K562 (cell line): ENCODE measurements at regions not wholly inside any gene's neighbourhood (a gene's known extent, or its start where the extent isn't known, plus 50 kb on each side); places are given as distances from the start of the nearest gene placed in this dataset.

Experiments
- ATAC-seq: fragments of 200-7000 bp; cut with Tn5 transposase; 3 replicates; pipeline ENCODE4 v1.9.1; 2020; ENCODE audit warnings: moderate library complexity
- BruUV-seq: library from RNA; stranded (reverse); fragments of 400-500 nt; replicated peaks from 2 replicates; lab custom pipeline; 2021; lab: Mats Ljungman, UMichigan
- CTCF ChIA-PET: fragments of 300-600 bp; formaldehyde crosslinking; extraction: SDS; loops from one replicate; lab custom pipeline; 2021; ENCODE audit warnings: low intra/inter-chr PET ratio; lab: Yijun Ruan, JAX
- POLR2A ChIA-PET: fragments of 300-600, 350-650 bp; sonication (Branson Sonifier 250); formaldehyde crosslinking; extraction: SDS; loops from one replicate; lab custom pipeline; 2021; ENCODE audit warnings: antibody characterized with exemption, inconsistent platforms; lab: Yijun Ruan, JAX
- DNase-seq, 4 experiments: peaks; one replicate each; pipeline versions ENCODE4 v3.0.0 to v3.0.0-alpha.2; 2011 to 2018; ENCODE audit warnings: low spot score in 3 of 4, mixed read lengths in 3 of 4; ENCODE audit errors: extremely low read depth in 1 of 4
- FAIRE-seq: peaks from 2 replicates; lab custom pipeline; 2011; peaks lifted over from hg19 to GRCh38; lab: Jason Lieb, UNC
- H2AFZ ChIP-seq: 2 replicates; pipeline ENCODE4 v1.6.0; 2011; ENCODE audit warnings: low read depth, low read length, control low read depth, inconsistent platforms
- H3K27ac ChIP-seq: fragments of 200-600 bp; 3 replicates; pipeline ENCODE4 v1.8.0; 2011; ENCODE audit warnings: low read depth, mild to moderate bottlenecking, control low read depth, inconsistent platforms, low read length, moderate library complexity, mixed read lengths; ENCODE audit errors: extremely low read depth
- H3K27me3 ChIP-seq, 2 experiments: fragments of 300-600 bp in 1 of 2; 2 replicates in 1 of 2; 3 replicates in 1 of 2; pipeline versions ENCODE4 v1.6.0 to v1.8.0; 2011; ENCODE audit warnings: inconsistent platforms in 2 of 2, low read length in 2 of 2, mild to moderate bottlenecking in 1 of 2, mixed read lengths in 1 of 2, moderate library complexity in 1 of 2; ENCODE audit not compliant: control insufficient read depth in 2 of 2, insufficient read depth in 2 of 2
- H3K36me3 ChIP-seq: fragments of 300-600 bp; 3 replicates; pipeline ENCODE4 v1.8.0; 2011; ENCODE audit warnings: mild to moderate bottlenecking, low read length, inconsistent platforms; ENCODE audit not compliant: control insufficient read depth, insufficient read depth
- H3K4me1 ChIP-seq, 2 experiments: fragments of 200-600 bp in 1 of 2; replicated peaks in 1 of 2; 2 replicates in 1 of 2; 3 replicates in 1 of 2; pipeline versions ENCODE4 v1.5.1 to v1.8.0; 2011; ENCODE audit warnings: inconsistent platforms in 2 of 2, low read length in 2 of 2, mild to moderate bottlenecking in 1 of 2, mixed read lengths in 1 of 2, moderate library complexity in 1 of 2; ENCODE audit not compliant: control insufficient read depth in 2 of 2, insufficient read depth in 2 of 2
- H3K4me2 ChIP-seq: 2 replicates; pipeline ENCODE4 v1.6.1; 2011; ENCODE audit warnings: low read length, control low read depth, inconsistent platforms, mixed read lengths; ENCODE audit not compliant: insufficient read depth
- H3K4me3 ChIP-seq: fragments of 200-600 bp; sonication (generic), shearing (Covaris generic); 2 replicates; pipeline ENCODE4 v1.5.1; 2016; ENCODE audit warnings: control low read depth, inconsistent platforms
- H3K79me2 ChIP-seq: fragments of 200-600 bp; 3 replicates; pipeline ENCODE4 v1.8.0; 2011; ENCODE audit warnings: low read length, inconsistent platforms; ENCODE audit not compliant: control insufficient read depth, insufficient read depth
- H3K9ac ChIP-seq, 2 experiments: 2 replicates each; pipeline versions ENCODE4 v1.6.0 to v1.6.1; 2011; ENCODE audit warnings: low read depth in 2 of 2, low read length in 2 of 2, control low read depth in 1 of 2, inconsistent platforms in 1 of 2, mild to moderate bottlenecking in 1 of 2, mixed read lengths in 1 of 2; ENCODE audit not compliant: insufficient read depth in 1 of 2
- H3K9me1 ChIP-seq: one replicate; pipeline ENCODE4 v1.6.0; 2011; ENCODE audit warnings: inconsistent platforms, mild to moderate bottlenecking, low read length, moderate library complexity; ENCODE audit not compliant: control insufficient read depth, insufficient read depth
- H3K9me3 ChIP-seq: replicated peaks from 2 replicates; pipeline ENCODE4 v1.5.1; 2011; ENCODE audit warnings: low read depth, low read length, inconsistent platforms; ENCODE audit not compliant: control insufficient read depth, insufficient read depth
- H4K20me1 ChIP-seq: replicated peaks from 2 replicates; pipeline ENCODE4 v1.6.1; 2011; ENCODE audit warnings: low read length, inconsistent platforms, mixed read lengths; ENCODE audit not compliant: control insufficient read depth, insufficient read depth
- CREB5 ChIP-seq: fragments of 250-450 bp; sonication (Bioruptor Pico); IDR thresholded peaks from 2 replicates; pipeline ENCODE4 v1.5.0; 2020; ENCODE audit warnings: mild to moderate bottlenecking
- DDX20 ChIP-seq: fragments of 450-650 bp; IDR thresholded peaks from 2 replicates; pipeline ENCODE4 v1.6.1; 2016; ENCODE audit warnings: missing genetic modification characterization, low read depth, mild to moderate bottlenecking, missing compliant biosample characterization, moderate library complexity
- E2F5 ChIP-seq: sonication (generic); formaldehyde crosslinking; IDR thresholded peaks from 2 replicates; pipeline ENCODE4 v1.8.0; 2022; ENCODE audit warnings: mild to moderate bottlenecking, missing genetic modification reagents
- KLF13 ChIP-seq: fragments of 450-650 bp; IDR thresholded peaks from 2 replicates; pipeline ENCODE4 v1.6.1; 2016; ENCODE audit warnings: missing genetic modification characterization, low read depth, mild to moderate bottlenecking, missing compliant biosample characterization, moderate library complexity, borderline replicate concordance
- MEIS2 ChIP-seq: fragments of 450-650 bp; IDR thresholded peaks from 2 replicates; pipeline ENCODE4 v1.6.1; 2014; ENCODE audit warnings: mild to moderate bottlenecking; ENCODE audit not compliant: partially characterized antibody
- NFATC3 ChIP-seq: fragments of 450-650 bp; IDR thresholded peaks from 2 replicates; pipeline ENCODE4 v1.6.1; 2017; ENCODE audit warnings: mild to moderate bottlenecking
- TEAD2 ChIP-seq: fragments of 450-650 bp; IDR thresholded peaks from 2 replicates; pipeline ENCODE4 v1.6.1; 2016; ENCODE audit warnings: missing genetic modification characterization, control low read depth, missing compliant biosample characterization
- TGIF2 ChIP-seq: sonication (generic); formaldehyde crosslinking; IDR thresholded peaks from 2 replicates; pipeline ENCODE4 v1.8.1; 2022; ENCODE audit warnings: mild to moderate bottlenecking, missing genetic modification reagents, moderate library complexity
- TRIM28 ChIP-seq: fragments of 450-650 bp; IDR thresholded peaks from 2 replicates; pipeline ENCODE4 v1.6.1; 2017
- ZNF165 ChIP-seq: fragments of 250-450 bp; sonication (Bioruptor Pico); IDR thresholded peaks from 2 replicates; pipeline ENCODE4 v1.4.0; 2020; ENCODE audit warnings: borderline replicate concordance
- ZNF23 ChIP-seq: fragments of 250-450 bp; sonication (Bioruptor Pico); IDR thresholded peaks from 2 replicates; pipeline ENCODE4 v1.4.0; 2020; ENCODE audit warnings: mild to moderate bottlenecking
- ZNF324 ChIP-seq: fragments of 250-450 bp; sonication (Bioruptor Pico); IDR thresholded peaks from 2 replicates; pipeline ENCODE4 v1.4.0; 2020; ENCODE audit warnings: mild to moderate bottlenecking
- ZNF347 ChIP-seq: fragments of 450-650 bp; formaldehyde crosslinking; IDR thresholded peaks from 2 replicates; pipeline ENCODE4 v1.4.0; 2020; ENCODE audit warnings: low read depth, mild to moderate bottlenecking, moderate library complexity
- ZNF57 ChIP-seq: fragments of 450-650 bp; formaldehyde crosslinking; IDR thresholded peaks from 2 replicates; pipeline ENCODE4 v1.4.0; 2020; ENCODE audit warnings: mild to moderate bottlenecking, moderate library complexity
- WGBS: fragments of 100-300 bp; shearing (Covaris generic); methylation state at CpG from one replicate; pipeline ENCODE4 v1.1.6; 2016; ENCODE audit warnings: low coverage, mixed read lengths; ENCODE audit not compliant: insufficient coverage; ENCODE audit errors: missing lambda C conversion rate; 5-methylcytosine and 5-hydroxymethylcytosine counted together
- in situ Hi-C: fragments of 300-500 bp; cut with MboI; formaldehyde crosslinking; loops from 4 replicates; pipeline ENCODE4 v1.15.0; 2018; ENCODE audit warnings: inconsistent platforms, mixed read lengths
- intact Hi-C: fragments of 100-400 bp; cut with micrococcal nuclease; formaldehyde crosslinking; loops from 2 replicates; pipeline ENCODE4 v1.14.2; 2022
- TF ChIP-seq, protein P1 (sequence below): fragments of 250-450 bp; sonication (Bioruptor Pico); IDR thresholded peaks from 2 replicates; pipeline ENCODE4 v1.4.0; 2020; ENCODE audit warnings: mild to moderate bottlenecking, moderate library complexity
- TF ChIP-seq, protein P2 (sequence below): IDR thresholded peaks from 3 replicates; pipeline ENCODE4 v1.6.1; 2011; ENCODE audit warnings: borderline replicate concordance, mild to moderate bottlenecking; ENCODE audit not compliant: insufficient read length, insufficient read depth

- ChIA-PET POLR2A (no interaction called here), CTCF (no interaction called here)
- Histone ChIP-seq H3K9me1 (no peaks in the 10 kb centered on the region), H3K4me1 (no peaks in the 10 kb centered on the region), H3K4me2 (no peak overlapping the region), H3K79me2 (no peaks in the 10 kb centered on the region), H3K9ac (no peak overlapping the region), H3K9me3 (peaks cover 2% of the 10 kb centered on the region), H2AFZ (no peak overlapping the region), H3K27me3 (no peaks in the 10 kb centered on the region), H3K36me3 (no peaks in the 10 kb centered on the region), H3K4me3 (no peak overlapping the region), H3K27ac (no peak overlapping the region), H4K20me1 (no peaks in the 10 kb centered on the region)
- WGBS: 0% methylated on average over 5 of the region's 5 CpGs
- no peak for ATAC-seq
- DNase-seq: no peak
- no TSS peak for BruUV-seq
- no peak for FAIRE-seq
- intact Hi-C loops (no loop called here), in situ Hi-C loops (no loop called here)
- TF ChIP-seq ZNF57 (CRISPR knock-in tag): no peak
- TF ChIP-seq ZNF347 (CRISPR knock-in tag): no peak
- no peak for TF ChIP-seq ZNF165 (CRISPR knock-in tag)
- no peak for TF ChIP-seq CREB5 (CRISPR knock-in tag)
- TF ChIP-seq TEAD2 (tag): no peak
- no peak for TF ChIP-seq E2F5 (CRISPR knock-in tag)
- no peak for TF ChIP-seq KLF13 (tag)
- TF ChIP-seq TGIF2 (CRISPR knock-in tag): no peak
- no peak for TF ChIP-seq ZNF23 (CRISPR knock-in tag)
- TF ChIP-seq TRIM28: no peak
- TF ChIP-seq, protein P1, sequence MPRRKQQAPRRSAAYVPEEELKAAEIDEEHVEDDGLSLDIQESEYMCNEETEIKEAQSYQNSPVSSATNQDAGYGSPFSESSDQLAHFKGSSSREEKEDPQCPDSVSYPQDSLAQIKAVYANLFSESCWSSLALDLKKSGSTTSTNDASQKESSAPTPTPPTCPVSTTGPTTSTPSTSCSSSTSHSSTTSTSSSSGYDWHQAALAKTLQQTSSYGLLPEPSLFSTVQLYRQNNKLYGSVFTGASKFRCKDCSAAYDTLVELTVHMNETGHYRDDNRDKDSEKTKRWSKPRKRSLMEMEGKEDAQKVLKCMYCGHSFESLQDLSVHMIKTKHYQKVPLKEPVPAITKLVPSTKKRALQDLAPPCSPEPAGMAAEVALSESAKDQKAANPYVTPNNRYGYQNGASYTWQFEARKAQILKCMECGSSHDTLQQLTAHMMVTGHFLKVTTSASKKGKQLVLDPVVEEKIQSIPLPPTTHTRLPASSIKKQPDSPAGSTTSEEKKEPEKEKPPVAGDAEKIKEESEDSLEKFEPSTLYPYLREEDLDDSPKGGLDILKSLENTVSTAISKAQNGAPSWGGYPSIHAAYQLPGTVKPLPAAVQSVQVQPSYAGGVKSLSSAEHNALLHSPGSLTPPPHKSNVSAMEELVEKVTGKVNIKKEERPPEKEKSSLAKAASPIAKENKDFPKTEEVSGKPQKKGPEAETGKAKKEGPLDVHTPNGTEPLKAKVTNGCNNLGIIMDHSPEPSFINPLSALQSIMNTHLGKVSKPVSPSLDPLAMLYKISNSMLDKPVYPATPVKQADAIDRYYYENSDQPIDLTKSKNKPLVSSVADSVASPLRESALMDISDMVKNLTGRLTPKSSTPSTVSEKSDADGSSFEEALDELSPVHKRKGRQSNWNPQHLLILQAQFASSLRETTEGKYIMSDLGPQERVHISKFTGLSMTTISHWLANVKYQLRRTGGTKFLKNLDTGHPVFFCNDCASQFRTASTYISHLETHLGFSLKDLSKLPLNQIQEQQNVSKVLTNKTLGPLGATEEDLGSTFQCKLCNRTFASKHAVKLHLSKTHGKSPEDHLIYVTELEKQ (CRISPR knock-in tag): no peak
- TF ChIP-seq NFATC3: no peak
- TF ChIP-seq, protein P2, sequence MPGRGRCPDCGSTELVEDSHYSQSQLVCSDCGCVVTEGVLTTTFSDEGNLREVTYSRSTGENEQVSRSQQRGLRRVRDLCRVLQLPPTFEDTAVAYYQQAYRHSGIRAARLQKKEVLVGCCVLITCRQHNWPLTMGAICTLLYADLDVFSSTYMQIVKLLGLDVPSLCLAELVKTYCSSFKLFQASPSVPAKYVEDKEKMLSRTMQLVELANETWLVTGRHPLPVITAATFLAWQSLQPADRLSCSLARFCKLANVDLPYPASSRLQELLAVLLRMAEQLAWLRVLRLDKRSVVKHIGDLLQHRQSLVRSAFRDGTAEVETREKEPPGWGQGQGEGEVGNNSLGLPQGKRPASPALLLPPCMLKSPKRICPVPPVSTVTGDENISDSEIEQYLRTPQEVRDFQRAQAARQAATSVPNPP: no peak
- TF ChIP-seq MEIS2: no peak
- TF ChIP-seq DDX20: no peak
- no peak for TF ChIP-seq ZNF324 (CRISPR knock-in tag)
Observed at GRCh38 chr6:23403460-23403859, 722.6 kb upstream of the NRSN1 start.
